ENCODE measurements at regions not wholly inside any gene's neighbourhood (a gene's known extent, or its start where the extent isn't known, plus 50 kb on each side); places are given as distances from the start of the nearest gene placed in this dataset.

DNA sequence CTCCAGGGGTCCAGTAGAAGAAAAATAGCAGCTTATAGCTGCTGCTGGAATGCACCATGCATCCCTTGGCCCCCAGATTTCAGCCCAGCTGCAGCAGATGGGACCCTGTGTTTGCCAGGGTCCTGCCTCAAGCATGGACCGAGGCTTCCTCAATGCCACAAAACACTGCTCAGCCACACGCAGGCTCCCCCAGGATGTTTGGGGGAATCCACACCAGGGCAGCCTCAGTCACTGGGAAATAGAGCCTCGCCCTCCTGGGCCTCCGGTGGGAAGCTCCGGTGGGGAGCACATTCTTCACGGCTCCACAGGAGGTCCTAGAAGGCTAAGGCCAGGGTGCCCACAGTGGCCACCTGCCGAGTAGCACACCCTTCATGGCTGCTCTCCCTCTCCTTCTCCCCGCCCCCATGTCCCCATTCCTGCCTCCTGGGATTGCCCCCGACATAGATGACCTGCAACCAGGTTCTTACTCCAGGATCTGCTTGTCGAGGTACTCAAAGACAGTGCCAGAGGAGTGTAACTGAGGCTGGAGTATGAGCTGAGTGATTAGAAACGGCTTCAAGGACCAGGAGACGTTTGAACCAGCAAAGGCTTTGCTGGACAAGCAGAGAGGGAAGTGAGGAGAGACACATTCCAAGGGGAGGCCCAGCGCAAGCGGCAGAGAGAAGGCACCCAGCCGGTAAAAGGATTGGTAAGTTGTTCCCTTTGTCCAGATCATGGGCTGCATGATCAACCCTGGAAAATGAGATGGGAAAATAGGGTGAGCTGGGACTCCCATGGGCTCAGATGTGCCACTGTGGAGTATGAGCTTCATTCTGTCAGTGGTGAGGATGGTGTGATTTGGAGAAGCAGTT, 110.7 kb upstream of the UQCRFS1 start:
- TF ChIP-seq, protein P1, sequence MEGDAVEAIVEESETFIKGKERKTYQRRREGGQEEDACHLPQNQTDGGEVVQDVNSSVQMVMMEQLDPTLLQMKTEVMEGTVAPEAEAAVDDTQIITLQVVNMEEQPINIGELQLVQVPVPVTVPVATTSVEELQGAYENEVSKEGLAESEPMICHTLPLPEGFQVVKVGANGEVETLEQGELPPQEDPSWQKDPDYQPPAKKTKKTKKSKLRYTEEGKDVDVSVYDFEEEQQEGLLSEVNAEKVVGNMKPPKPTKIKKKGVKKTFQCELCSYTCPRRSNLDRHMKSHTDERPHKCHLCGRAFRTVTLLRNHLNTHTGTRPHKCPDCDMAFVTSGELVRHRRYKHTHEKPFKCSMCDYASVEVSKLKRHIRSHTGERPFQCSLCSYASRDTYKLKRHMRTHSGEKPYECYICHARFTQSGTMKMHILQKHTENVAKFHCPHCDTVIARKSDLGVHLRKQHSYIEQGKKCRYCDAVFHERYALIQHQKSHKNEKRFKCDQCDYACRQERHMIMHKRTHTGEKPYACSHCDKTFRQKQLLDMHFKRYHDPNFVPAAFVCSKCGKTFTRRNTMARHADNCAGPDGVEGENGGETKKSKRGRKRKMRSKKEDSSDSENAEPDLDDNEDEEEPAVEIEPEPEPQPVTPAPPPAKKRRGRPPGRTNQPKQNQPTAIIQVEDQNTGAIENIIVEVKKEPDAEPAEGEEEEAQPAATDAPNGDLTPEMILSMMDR (IDR thresholded peaks at IDR 0.05; ENCODE audit: insufficient read depth, low read length, poor library complexity, severe bottlenecking), result no peak
- no peaks in the 10 kb centered on the region; the same call in 1 of the 2 replicates for H3K27me3 ChIP-seq (replicated peaks; ENCODE audit: control insufficient read depth, insufficient read depth, low read length)
- H3K36me3 ChIP-seq (ENCODE audit: control insufficient read depth, insufficient read depth, low read length), result no peaks in the 10 kb centered on the region
- DNase-seq (ENCODE audit: extremely low read depth, insufficient read length), result no peak
- H3K4me3 ChIP-seq (replicated peaks; ENCODE audit: low read depth, low read length), result no peak overlapping the region

DNA sequence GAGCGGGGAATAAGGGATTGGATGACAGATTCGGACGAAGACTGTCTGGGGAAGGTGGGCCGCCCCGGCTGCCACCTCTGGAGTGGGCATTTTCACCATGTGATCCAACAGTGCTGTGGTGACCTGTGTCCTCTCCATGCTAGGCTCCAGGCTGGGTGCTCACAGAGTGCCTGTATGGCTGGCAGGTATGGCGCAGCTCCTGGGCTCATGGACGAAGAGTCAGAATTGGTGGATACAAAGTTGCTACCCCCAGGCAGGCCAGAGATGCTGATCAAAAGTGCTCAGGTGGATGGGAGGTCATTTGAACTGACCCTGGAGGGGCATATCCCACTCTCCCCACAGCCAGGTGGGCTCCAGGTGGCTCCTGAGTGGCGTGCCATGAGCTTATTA, 111.3 kb upstream of the UQCRFS1 start:
- Histone ChIP-seq H3K4me3 (replicated peaks; ENCODE audit: low read depth, low read length) (no peak overlapping the region), H3K27me3 (replicated peaks; ENCODE audit: control insufficient read depth, insufficient read depth, low read length) (no peaks in the 10 kb centered on the region; the same call in 1 of the 2 replicates), H3K36me3 (ENCODE audit: control insufficient read depth, insufficient read depth, low read length) (no peaks in the 10 kb centered on the region)
- TF ChIP-seq, protein P1 (IDR thresholded peaks at IDR 0.05; ENCODE audit: insufficient read depth, low read length, poor library complexity, severe bottlenecking), result no peak
- no peak for DNase-seq (ENCODE audit: extremely low read depth, insufficient read length)

DNA sequence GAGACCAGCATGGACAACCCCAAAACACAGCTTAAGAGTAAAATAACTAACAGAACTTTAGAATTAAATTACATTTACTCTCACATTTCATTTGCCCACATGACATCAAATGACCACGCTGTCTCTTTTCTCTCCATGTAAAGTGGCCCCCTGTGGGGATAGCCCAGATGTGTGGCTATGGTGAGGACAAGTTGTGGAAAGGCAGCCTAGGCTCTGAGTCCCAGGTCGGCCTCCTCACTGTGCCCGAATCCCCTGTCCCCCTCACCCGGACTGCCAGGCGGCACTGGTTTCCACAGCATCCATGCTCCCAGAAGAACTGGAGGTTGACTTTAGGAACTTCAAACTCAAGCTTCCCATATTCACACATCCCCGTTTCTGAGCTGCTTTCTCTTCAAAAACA, 111.8 kb upstream of the UQCRFS1 start:
- no peak for DNase-seq (ENCODE audit: extremely low read depth, insufficient read length)
- H3K27me3 ChIP-seq (replicated peaks; ENCODE audit: control insufficient read depth, insufficient read depth, low read length), result no peaks in the 10 kb centered on the region; the same call in 1 of the 2 replicates
- H3K36me3 ChIP-seq (ENCODE audit: control insufficient read depth, insufficient read depth, low read length), result no peaks in the 10 kb centered on the region
- TF ChIP-seq, protein P1 (IDR thresholded peaks at IDR 0.05; ENCODE audit: insufficient read depth, low read length, poor library complexity, severe bottlenecking), result no peak
- H3K4me3 ChIP-seq (replicated peaks; ENCODE audit: low read depth, low read length), result no peak overlapping the region

DNA sequence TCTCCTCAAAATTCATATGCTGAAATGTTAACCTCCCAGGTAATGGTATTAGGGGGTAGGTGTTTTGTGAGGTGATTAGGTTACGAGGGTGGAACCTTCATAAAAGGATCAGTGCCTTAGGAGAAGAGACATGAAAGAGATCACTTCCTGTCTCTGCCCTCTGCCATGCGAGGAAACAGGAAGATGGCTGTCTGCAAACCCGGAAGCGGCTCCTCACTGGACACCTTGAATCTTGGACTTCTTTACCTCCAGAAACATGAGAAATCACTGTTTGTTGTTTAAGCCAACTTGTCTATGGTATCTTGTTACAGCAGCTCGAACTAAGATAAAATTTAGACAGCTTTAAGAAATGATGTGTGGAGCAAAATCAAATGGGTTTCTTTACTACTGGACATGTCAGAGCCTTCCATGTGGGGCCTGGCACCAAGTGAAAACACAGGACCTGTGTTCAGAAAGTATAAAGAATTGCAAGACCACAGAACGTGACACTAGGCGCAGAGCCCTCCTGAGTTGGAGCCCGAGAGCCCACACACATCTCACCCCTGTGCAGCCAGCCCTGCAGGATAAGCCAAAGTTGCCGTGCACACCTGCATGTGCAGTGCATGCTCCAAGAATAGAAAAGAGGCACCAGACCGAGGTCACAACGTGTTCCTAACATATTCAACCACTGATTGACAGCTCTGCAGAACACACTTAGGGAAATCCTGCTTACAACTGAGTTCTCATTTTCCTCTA, 112.5 kb upstream of the UQCRFS1 start:
- no peaks in the 10 kb centered on the region for H3K36me3 ChIP-seq (ENCODE audit: control insufficient read depth, insufficient read depth, low read length)
- no peaks in the 10 kb centered on the region; the same call in 1 of the 2 replicates for H3K27me3 ChIP-seq (replicated peaks; ENCODE audit: control insufficient read depth, insufficient read depth, low read length)
- no peak for DNase-seq (ENCODE audit: extremely low read depth, insufficient read length)
- H3K4me3 ChIP-seq (replicated peaks; ENCODE audit: low read depth, low read length), result no peak overlapping the region
- TF ChIP-seq, protein P1 (IDR thresholded peaks at IDR 0.05; ENCODE audit: insufficient read depth, low read length, poor library complexity, severe bottlenecking), result no peak

DNA sequence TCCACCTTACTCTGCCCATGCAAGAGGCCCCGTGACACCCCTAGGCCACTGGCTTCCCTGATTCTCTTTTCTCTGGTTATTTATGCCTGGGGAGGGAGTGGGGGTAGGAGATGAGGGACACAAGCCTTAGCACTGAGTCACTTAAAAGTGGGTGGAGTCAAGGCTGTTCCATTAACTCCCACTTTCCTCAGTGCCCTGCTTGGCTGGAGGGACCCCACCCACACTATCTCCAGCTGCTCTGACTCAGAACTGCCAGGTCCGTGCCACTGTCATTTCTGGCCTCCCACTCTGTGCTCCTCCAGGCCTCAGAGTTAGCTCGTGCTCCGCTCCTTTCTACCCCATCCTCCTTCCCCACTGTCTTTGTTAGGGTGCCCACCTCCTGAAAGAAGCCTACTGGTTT, 113.4 kb upstream of the UQCRFS1 start:
- Histone ChIP-seq H3K36me3 (ENCODE audit: control insufficient read depth, insufficient read depth, low read length) (no peaks in the 10 kb centered on the region), H3K27me3 (replicated peaks; ENCODE audit: control insufficient read depth, insufficient read depth, low read length) (no peaks in the 10 kb centered on the region; the same call in 1 of the 2 replicates), H3K4me3 (replicated peaks; ENCODE audit: low read depth, low read length) (no peak overlapping the region)
- TF ChIP-seq, protein P1 (IDR thresholded peaks at IDR 0.05; ENCODE audit: insufficient read depth, low read length, poor library complexity, severe bottlenecking), result no peak
- no peak for DNase-seq (ENCODE audit: extremely low read depth, insufficient read length)
